ENCODE measurements at regions not wholly inside any gene's neighbourhood (a gene's known extent, or its start where the extent isn't known, plus 50 kb on each side); places are given as distances from the start of the nearest gene placed in this dataset.
"Not testable (repeated sequence)": the region's sequence is repeated elsewhere in the genome, so short reads cannot be mapped to it uniquely, and the experiment has no call there.

DNA sequence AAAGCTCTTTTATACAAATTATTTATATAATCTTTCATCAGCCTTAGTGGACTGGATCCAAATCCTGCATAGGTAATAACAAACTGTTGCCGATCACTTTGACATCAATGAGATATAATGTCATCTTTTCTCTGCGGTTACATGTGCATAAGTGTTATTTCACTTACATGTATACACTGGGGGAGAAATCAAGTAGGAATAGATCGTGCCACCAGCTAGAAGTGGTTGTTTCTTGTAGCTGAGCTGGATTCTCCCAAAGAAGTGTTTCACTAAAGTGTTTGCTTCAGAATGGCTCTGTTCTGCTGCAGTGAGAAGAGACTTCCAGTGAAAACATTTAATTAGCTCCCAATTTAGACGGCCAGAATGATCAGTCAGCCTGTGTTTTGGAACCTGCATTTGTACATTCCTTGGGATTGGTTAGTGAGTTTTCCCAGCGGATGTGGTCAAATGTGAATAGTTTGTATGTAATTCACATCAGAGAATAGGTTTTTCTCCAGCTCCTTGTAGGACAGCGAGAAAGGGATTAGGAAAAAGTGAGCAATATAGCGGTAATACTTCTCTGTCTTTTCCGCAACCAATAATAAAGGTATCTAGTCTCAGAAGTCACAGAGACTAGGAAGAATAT is 163.1 kb upstream of the CCN2 start:
- TF ChIP-seq, protein P1, sequence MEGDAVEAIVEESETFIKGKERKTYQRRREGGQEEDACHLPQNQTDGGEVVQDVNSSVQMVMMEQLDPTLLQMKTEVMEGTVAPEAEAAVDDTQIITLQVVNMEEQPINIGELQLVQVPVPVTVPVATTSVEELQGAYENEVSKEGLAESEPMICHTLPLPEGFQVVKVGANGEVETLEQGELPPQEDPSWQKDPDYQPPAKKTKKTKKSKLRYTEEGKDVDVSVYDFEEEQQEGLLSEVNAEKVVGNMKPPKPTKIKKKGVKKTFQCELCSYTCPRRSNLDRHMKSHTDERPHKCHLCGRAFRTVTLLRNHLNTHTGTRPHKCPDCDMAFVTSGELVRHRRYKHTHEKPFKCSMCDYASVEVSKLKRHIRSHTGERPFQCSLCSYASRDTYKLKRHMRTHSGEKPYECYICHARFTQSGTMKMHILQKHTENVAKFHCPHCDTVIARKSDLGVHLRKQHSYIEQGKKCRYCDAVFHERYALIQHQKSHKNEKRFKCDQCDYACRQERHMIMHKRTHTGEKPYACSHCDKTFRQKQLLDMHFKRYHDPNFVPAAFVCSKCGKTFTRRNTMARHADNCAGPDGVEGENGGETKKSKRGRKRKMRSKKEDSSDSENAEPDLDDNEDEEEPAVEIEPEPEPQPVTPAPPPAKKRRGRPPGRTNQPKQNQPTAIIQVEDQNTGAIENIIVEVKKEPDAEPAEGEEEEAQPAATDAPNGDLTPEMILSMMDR (IDR thresholded peaks at IDR 0.05) = no peak
- DNase-seq (ENCODE audit: low spot score) = no peak
- ATAC-seq (ENCODE audit: low FRiP score) = no peak

DNA sequence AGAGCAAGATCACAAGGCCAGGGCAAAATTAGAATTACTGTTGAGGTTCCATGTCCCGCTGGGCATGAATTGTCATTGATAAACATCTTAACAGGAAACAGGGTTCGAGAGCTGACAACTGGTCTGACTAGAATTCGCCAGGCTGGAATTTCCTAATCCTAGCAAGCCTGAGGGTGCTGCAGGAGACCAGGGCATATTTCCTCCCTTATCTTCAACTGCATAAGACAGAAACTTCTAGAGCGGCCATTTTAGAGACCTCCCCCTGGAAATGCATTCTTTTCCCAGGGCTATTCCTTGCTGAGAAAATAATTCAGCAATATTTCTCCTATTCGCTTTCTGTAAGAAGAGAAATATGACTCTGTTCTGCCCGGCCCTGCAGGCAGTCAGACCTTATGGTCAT is 158.6 kb upstream of the CCN2 start:
- not testable (repeated sequence) for DNase-seq (ENCODE audit: low spot score); ATAC-seq (ENCODE audit: low FRiP score)

DNA sequence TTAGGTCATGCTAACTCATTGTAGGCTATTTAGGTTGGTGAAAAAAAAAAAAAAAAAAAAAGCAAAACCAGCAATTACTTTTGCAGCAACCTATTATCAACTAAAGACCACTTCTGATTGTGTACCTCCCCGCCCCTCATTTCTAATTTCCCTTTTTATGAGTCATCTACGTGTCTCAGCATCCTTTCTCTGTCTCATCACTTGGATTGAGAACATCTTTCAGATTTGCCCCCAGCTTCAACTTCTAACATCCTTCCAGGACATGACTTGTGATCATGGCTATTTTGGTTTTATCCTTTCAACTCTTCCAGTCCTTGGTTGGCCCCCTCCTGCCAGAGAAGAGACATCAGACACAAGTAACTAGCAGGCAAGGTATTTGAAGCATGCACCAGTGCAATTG is 156.7 kb upstream of the CCN2 start:
- DNase-seq (ENCODE audit: low spot score) (no peak), ATAC-seq (ENCODE audit: low FRiP score) (no peak)
- TF ChIP-seq, protein P1 (IDR thresholded peaks at IDR 0.05) = no peak

DNA sequence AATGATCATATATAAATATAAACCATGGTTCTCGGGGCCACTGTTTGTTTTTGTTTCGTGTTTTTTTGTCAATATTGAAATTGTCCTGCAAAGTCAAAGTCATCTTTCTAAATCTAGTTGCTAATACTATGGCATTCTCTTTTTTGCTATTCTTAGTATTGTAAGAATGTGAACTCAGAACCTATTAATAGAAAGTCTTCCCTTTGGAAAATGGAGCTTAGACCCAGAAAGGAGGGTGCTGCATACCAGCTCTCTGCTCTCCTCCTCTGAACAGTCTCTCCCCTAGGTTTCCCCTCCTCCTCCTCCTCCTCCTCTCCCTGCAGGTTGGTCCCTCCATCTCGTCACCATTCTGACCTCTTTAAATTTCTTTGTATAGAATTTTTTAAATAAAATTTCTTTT is 150.4 kb upstream of the CCN2 start:
- TF ChIP-seq, protein P1 (IDR thresholded peaks at IDR 0.05) = no peak
- DNase-seq (ENCODE audit: low spot score) (no peak), ATAC-seq (ENCODE audit: low FRiP score) (no peak)

DNA sequence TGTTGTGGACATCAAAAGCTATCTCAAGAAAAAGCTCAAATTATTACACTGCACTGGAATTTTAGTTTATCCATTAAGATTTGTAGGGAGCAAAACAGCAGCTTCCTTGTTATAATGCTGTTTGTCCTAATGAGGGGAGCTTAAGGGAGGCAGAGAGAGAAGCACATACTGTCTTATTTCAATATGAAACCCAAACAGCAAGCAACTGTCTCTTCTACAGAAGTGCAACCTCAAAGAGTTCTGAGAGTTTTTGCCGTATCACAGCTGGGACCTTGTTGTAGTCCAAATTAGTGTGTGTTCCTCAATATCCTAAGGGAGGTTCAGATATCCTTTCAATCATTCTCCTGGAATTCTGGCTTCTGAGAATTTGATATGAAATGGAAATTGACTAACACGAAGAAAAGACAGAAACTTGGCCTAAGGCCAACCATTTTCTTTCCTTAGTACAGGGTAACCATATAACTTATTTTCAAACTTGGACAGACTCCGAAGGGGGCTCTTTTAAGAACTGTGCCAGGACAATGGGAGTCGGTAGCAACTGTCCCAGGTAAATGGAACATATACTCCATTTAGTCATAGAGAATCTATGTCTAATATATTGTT is 149.3 kb upstream of the CCN2 start:
- TF ChIP-seq, protein P1 (IDR thresholded peaks at IDR 0.05) = no peak
- DNase-seq (ENCODE audit: low spot score) (no peak), ATAC-seq (ENCODE audit: low FRiP score) (no peak)

DNA sequence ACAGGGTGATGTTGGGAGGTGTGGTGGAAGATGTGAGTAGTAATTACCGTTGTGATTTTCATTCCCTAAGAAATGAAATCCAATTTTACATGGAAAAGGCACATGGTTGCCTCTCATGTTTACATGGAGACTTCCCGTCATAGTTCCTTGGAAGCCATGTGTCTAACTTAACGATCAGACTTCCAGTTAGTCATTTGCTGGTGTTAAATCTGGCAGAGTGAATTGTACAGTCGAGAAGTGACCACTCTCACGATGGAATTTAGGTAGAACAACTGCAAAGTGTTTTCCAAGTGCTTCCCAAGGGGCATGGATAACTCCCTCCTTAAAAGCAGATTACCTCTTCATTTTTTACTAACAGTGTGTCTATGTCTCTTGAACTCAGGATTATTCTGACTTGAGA is 145.8 kb upstream of the CCN2 start:
- DNase-seq (ENCODE audit: low spot score) (no peak), ATAC-seq (ENCODE audit: low FRiP score) (no peak)
- TF ChIP-seq, protein P1 (IDR thresholded peaks at IDR 0.05) = no peak

DNA sequence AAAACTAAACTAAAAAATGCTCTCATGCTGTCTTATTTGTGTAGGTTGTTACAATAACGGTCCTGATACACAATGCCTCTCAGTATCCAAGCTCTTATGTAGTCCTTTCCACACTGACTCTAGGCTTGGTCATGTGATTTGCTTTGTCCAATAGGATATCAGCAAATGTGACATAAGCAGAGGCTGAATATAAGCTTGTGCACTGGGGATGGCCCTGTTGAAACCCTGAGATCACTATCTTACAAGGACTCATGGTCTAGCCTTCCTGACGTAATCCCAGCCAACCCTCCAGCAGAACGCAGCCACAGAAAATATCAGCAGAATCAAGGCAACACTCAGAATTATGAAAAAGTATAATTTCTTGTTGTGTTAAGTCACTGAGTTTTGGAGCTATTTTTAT is 145.1 kb upstream of the CCN2 start:
- TF ChIP-seq, protein P1 (IDR thresholded peaks at IDR 0.05) = no peak
- no peak for ATAC-seq (ENCODE audit: low FRiP score)
- no peak for DNase-seq (ENCODE audit: low spot score)
